Nucleus accumbens (tissue), 56 donors: ENCODE measurements at regions not wholly inside any gene's neighbourhood (a gene's known extent, or its start where the extent isn't known, plus 50 kb on each side); places are given as distances from the start of the nearest gene placed in this dataset.

Experiments
- DNase-seq, 56 donors: peaks; one replicate each; lab custom pipeline; 2025; lab: John Stamatoyannopoulos, UW

GRCh38 chr4:123856689-123857545, 460.3 kb downstream of the SPRY1 start:
- peak in 4 of 56 donors; percentile 0 to 6 (median 2) for DNase-seq

DNA sequence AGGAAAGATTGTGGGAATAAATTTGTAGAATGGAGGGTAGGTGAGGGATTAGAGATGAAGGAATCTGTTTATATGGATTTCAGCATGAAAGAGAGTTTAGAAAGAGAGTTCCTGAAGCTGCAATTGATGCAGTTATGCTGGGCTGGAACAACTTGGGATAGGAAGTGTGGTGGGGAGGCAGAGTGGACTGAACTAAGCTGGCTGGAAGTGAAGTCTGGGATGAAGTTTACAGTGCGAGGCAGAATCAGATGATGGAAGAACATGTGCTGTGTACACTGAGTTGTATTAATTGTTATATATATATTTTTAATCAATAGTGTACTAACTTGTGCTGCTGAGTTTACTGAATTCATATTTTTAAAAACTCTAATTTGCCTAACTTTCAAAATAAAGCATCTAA, 461.9 kb downstream of the SPRY1 start:
- no peak for DNase-seq

DNA sequence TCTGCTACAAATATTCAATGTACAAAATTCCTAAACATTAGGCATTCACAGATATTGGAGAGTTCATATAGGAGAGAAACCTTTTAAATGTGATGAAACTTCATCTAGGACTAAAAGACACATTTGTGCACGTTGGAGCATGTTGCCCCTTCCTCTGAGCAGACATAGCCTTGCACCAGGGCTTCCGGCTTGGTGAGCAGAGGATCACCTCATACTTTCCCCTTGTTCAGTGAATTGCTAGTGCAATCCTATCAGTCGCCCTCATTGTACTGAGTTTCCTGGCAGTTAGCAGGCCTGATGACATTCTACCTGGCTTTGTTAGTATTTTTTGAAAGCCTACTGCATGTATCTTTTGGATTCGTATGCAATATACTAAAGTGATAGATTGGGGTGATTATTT, 466.2 kb downstream of the SPRY1 start:
- DNase-seq, result no peak

- DNase-seq, result no peak
Observed at GRCh38 chr4:123866796-123867195, 470.2 kb downstream of the SPRY1 start.

GRCh38 chr4:123867910-123868587, 471.5 kb downstream of the SPRY1 start:
- DNase-seq, result no peak

GRCh38 chr4:123869286-123870215, 473.0 kb downstream of the SPRY1 start:
- no peak for DNase-seq

DNA sequence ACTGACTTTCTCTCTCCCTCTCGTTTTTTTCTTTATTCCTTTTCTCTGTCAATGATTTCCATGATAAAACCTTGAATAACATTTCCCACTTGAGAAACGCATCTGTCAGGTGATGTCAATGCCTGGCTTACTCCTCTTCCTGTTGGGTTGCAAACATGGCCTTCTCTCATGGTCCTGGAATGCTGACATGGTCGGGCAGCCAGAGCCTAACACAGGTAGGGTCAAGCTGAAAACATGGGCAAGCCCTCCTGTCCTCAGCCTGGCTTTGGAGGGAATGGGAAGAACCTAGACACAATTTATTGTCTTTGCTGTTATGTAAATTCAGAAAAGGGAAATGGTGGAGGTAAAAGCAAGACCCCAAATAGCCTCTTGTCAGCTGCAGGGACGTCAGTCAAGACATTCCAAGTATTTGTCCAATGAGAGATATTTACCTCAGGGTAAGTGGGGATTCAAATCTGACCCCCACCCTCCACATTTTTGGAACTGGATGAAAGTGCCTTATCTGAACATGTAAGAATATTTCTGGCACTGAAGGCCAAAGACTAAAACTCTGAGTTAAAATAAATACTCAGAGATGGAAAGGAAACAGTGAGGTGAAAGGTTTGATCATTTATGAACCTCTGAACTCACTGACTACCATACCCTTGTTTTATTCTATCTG, 473.8 kb downstream of the SPRY1 start:
- DNase-seq, result no peak

DNA sequence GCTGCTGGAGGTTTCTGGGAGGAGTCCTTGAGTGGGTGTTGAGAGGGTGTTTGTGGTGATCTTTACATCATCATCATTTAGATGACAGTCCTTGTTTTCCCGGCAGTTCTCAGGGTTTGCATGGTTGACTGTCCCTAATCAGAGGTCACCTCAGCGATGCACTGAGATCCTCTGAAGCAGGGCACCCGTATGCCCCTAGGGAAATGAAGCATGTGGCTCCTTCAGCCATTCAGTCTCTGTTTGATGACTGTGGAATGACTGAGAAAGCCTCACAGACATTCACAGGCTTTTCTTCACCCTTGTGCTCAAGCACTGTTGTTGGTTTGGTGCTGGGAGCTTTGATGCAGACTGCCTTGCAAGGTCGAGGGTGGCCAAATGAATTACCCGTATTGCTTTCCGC, 474.7 kb downstream of the SPRY1 start:
- DNase-seq, result no peak

GRCh38 chr4:123874063-123874462, 477.5 kb downstream of the SPRY1 start:
- DNase-seq, result no peak

DNA sequence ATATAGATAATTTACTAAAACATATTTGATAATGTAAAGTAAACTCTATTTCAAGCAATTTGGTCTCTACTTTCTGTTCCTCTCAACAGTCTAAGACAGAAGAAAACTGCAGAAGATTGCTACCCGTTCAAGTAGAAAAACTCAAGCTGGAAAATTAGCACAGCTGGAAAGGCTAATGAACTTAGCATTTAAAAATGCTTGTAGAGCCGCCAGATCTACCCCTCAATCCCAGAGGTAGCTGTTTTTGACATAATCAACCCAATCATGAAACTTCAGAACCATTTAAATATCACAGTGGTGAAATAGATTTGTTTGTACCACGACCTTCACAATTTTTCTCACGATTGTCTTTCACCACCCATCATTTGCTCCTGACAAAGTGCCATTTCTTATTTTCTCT, 479.5 kb downstream of the SPRY1 start:
- DNase-seq, result no peak

DNA sequence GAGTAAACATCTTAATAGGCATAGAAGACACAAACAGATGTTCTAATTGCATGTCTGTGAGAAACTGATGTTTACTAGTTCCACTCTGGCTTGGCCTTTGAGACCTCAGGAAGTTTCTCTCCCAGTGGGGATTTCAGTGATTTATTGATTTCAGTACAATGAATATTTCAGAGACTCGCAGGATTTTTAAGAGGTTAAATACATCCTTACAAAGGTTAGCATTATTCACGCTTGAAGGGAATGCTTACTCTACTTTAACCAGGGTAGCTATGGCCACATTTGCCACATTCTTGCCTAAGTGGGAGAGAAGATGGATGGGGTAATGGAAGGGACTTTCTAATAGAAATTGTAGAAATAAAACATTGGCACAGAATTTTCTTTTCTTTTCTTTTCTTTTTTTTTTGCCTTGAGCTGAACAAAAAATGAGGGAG, 480.1 kb downstream of the SPRY1 start:
- no peak for DNase-seq

DNA sequence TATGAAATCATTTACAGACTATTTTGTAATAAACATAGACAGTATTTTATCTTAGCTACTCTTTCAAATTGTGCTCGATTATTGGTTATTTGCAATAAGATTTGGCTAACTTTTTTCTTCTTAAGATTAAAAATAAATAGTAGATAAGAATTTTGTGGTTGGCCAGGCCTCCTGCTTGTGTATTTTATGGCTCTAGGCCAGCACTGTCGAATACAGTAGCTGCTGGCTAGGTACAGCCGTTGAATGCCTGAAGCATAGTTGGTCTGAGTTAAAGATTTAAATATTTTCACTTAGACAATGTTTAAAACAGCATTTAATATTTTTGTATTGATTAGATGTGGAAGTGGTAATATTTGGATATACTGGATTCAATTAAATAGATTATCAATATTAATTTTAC, 481.0 kb downstream of the SPRY1 start:
- DNase-seq, result no peak

- DNase-seq, result no peak
Observed at GRCh38 chr4:123878976-123879375, 482.4 kb downstream of the SPRY1 start.

DNA sequence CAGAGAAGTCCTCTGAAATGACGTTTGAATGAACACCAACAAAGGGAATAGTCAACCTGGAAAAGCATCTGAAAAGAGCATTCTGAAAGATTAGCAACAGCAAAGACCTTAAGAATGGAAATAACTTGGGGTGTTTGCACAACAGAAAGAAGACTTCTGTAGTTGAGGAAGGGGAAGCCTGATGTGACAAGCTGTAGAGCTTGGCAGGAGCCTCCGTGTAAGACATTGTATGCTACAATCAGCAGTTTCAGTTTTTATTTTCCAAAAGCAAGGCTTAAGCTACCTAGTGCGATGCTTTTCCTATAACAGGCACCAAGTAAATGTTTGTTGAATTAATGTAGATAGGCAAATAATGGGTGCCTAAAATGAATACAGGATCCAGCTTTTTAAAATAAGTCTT, 484.0 kb downstream of the SPRY1 start:
- DNase-seq, result no peak

DNA sequence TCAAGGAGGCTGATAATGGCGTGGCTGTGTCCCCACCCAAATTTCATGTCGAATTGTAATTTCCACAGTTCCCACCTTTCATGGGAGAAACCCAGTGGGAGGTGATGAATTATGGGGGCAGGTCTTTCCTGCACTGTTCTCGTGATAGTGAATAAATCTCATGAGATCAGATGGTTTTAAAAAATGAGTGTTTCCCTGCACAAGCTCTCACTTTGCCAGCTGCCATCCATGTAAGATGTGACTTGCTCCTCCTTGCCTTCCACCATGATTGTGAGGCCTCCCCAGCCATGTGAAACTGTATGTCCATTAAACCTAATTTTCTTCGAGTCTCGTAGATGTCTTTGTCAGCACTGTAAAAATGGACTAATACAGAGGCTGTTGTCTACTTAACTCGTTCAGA, 488.3 kb downstream of the SPRY1 start:
- DNase-seq, result no peak

- no peak for DNase-seq
Observed at GRCh38 chr4:123889507-123889906, 492.9 kb downstream of the SPRY1 start.

GRCh38 chr4:123890889-123891288, 494.3 kb downstream of the SPRY1 start:
- DNase-seq, result no peak

DNA sequence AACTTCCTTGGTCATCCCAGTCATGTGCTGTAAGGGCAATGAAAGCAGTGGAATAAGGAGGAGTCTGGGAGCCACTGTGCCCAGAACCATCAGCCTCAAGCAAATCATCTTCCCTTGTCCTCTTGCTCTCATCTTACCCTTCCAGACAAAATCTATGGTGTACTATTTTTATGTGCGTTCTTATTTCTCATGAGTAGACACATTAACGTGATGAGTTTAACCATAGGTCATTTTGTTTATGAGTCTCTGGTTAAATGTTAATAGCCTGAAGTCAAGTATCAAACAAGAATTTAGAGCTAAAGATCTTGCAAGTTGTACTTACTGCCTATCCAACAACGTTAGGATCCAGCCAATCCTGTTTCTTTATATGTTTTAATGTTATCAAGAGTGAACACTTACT, 495.3 kb downstream of the SPRY1 start:
- no peak for DNase-seq

DNA sequence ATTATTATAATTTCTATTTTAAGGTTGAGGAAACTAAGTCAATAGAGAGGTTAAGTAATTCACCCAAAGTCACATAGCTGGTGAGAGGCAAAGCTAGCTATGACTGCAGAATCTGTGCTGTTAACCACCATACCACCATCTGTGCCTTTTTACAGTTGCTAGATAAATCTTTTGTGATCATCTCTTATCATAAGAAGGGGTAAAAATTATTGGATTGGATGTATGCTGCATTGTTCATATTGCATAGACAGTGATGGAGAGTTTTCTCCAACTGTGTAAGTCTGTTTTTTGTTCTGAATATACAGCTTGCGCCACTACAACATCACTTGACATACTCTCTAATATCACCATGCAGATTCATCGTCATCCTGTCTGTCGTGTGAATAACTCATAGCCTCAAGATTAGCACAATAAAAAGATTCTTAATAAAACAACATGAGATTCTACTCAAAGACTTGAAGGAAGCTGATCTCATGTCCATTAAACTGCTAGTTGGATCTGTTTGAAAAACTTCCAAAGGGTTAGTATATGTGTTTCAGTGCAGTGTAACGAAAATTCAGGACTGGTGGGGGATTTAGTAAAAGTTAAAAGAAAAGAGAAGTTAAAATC, 495.9 kb downstream of the SPRY1 start:
- no peak for DNase-seq
